ENCODE measurements at regions not wholly inside any gene's neighbourhood (a gene's known extent, or its start where the extent isn't known, plus 50 kb on each side); places are given as distances from the start of the nearest gene placed in this dataset.

- TF ChIP-seq CTCF (conservative IDR thresholded peaks at IDR 0.05 in 1 of 2, IDR thresholded peaks at IDR 0.05 in 1 of 2; ENCODE audit: low read depth in 1 of 2, low read length in 2 of 2) (no peak), EZH2 (IDR thresholded peaks at IDR 0.05; ENCODE audit: low read length, missing control alignments) (no peak)
Observed at GRCh38 chr13:44089452-44089851, 209.7 kb downstream of the LACC1 start.

Measured in fibroblast of lung (primary cell).